ENCODE measurements at regions not wholly inside any gene's neighbourhood (a gene's known extent, or its start where the extent isn't known, plus 50 kb on each side); places are given as distances from the start of the nearest gene placed in this dataset.

GRCh38 chr22:49668402-49668801, 159.3 kb downstream of the BRD1 start:
- no peak for TF ChIP-seq CTCF (IDR thresholded peaks at IDR 0.05; ENCODE audit: low read depth, low read length)
- TF ChIP-seq MYC (IDR thresholded peaks at IDR 0.05; ENCODE audit: low read depth, low read length): no peak
- no peak for TF ChIP-seq POLR2A (IDR thresholded peaks at IDR 0.05; ENCODE audit: extremely low read depth, insufficient read length)

All from NB4 (cell line).